WTC11 (cell line): ENCODE measurements at regions not wholly inside any gene's neighbourhood (a gene's known extent, or its start where the extent isn't known, plus 50 kb on each side); places are given as distances from the start of the nearest gene placed in this dataset.

Source experiments
- ATF1 ChIP-seq: sonication (generic); formaldehyde crosslinking; IDR thresholded peaks from 2 replicates; pipeline ENCODE4 v1.8.1; 2023; ENCODE audit warnings: mild to moderate bottlenecking, moderate library complexity, missing genetic modification reagents
- CREM ChIP-seq: sonication (generic); formaldehyde crosslinking; IDR thresholded peaks from 2 replicates; pipeline ENCODE4 v1.8.1; 2022; ENCODE audit warnings: mild to moderate bottlenecking, missing genetic modification reagents, moderate library complexity
- ESRRA ChIP-seq: sonication (generic); formaldehyde crosslinking; IDR thresholded peaks from 2 replicates; pipeline ENCODE4 v1.8.1; 2022; ENCODE audit warnings: mild to moderate bottlenecking, missing genetic modification reagents, borderline replicate concordance
- ETV6 ChIP-seq: sonication (generic); formaldehyde crosslinking; IDR thresholded peaks from 2 replicates; pipeline ENCODE4 v1.8.1; 2022; ENCODE audit warnings: mild to moderate bottlenecking, missing genetic modification reagents
- NR2C2 ChIP-seq: sonication (generic); formaldehyde crosslinking; IDR thresholded peaks from 2 replicates; pipeline ENCODE4 v1.8.0; 2022; ENCODE audit warnings: mild to moderate bottlenecking, missing genetic modification reagents
- SMAD4 ChIP-seq: sonication (generic); formaldehyde crosslinking; IDR thresholded peaks from 2 replicates; pipeline ENCODE4 v1.8.0; 2022; ENCODE audit warnings: mild to moderate bottlenecking, missing genetic modification reagents
- STAT6 ChIP-seq: sonication (generic); formaldehyde crosslinking; conservative IDR thresholded peaks from 2 replicates; pipeline ENCODE4 v1.8.1; 2023; ENCODE audit warnings: mild to moderate bottlenecking, low read depth, missing genetic modification reagents, moderate library complexity
- ZNF121 ChIP-seq: sonication (generic); formaldehyde crosslinking; IDR thresholded peaks from 2 replicates; pipeline ENCODE4 v1.8.0; 2023; ENCODE audit warnings: missing genetic modification reagents
- TF ChIP-seq, protein P1 (sequence below): fragments of 200-600 bp; IDR thresholded peaks from 2 replicates; pipeline ENCODE4 v1.8.0; 2022; ENCODE audit warnings: antibody characterized with exemption
- TF ChIP-seq, protein P2 (sequence below): sonication (generic); formaldehyde crosslinking; IDR thresholded peaks from 2 replicates; pipeline ENCODE4 v1.8.1; 2022; ENCODE audit warnings: mild to moderate bottlenecking, missing genetic modification reagents, moderate library complexity, borderline replicate concordance
- TF ChIP-seq, protein P3 (sequence below): sonication (generic); formaldehyde crosslinking; IDR thresholded peaks from 2 replicates; pipeline ENCODE4 v1.8.0; 2023; ENCODE audit warnings: missing genetic modification reagents

DNA sequence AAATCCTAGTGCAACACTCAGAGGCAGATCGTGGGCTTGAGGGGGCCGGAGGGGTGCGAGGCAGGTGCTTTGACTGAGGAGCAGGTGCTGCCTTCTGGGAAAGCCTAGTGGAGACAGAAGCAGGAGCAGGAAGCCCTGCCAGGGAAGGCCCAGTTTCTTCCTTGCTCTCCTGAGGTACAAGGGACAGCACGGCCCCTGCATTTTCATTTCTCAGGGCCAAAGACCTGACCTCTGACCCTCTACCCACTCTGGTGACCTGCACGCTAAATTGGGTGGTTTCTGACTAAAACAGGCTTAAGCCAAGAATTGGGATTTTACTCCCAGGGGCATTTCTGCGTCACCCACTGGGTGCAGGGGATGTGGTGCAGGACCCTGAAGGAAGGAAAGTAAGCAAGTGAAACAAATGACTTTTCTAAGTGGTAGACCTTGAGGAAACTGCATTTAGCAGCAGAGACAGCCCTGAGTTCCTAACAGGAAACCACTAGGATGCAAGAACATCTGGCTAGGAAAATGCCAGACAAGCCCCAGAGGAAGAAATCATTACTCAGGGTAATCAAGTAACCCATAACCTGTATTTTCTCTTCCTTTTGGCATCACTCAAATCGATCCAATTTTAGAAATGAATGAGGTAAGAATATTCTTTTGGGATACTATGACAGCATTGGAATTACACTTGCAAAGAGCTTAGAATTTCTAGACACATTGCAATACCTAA lies 141.7 kb downstream of the CD164 start:
- TF ChIP-seq, protein P1, sequence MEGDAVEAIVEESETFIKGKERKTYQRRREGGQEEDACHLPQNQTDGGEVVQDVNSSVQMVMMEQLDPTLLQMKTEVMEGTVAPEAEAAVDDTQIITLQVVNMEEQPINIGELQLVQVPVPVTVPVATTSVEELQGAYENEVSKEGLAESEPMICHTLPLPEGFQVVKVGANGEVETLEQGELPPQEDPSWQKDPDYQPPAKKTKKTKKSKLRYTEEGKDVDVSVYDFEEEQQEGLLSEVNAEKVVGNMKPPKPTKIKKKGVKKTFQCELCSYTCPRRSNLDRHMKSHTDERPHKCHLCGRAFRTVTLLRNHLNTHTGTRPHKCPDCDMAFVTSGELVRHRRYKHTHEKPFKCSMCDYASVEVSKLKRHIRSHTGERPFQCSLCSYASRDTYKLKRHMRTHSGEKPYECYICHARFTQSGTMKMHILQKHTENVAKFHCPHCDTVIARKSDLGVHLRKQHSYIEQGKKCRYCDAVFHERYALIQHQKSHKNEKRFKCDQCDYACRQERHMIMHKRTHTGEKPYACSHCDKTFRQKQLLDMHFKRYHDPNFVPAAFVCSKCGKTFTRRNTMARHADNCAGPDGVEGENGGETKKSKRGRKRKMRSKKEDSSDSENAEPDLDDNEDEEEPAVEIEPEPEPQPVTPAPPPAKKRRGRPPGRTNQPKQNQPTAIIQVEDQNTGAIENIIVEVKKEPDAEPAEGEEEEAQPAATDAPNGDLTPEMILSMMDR = no peak
- TF ChIP-seq ESRRA (CRISPR knock-in tag) (no peak), ETV6 (no peak), CREM (CRISPR knock-in tag) (no peak), SMAD4 (no peak), ATF1 (CRISPR knock-in tag) (no peak), ZNF121 (no peak), STAT6 (CRISPR knock-in tag) (no peak), NR2C2 (CRISPR knock-in tag) (no peak)
- TF ChIP-seq, protein P2, sequence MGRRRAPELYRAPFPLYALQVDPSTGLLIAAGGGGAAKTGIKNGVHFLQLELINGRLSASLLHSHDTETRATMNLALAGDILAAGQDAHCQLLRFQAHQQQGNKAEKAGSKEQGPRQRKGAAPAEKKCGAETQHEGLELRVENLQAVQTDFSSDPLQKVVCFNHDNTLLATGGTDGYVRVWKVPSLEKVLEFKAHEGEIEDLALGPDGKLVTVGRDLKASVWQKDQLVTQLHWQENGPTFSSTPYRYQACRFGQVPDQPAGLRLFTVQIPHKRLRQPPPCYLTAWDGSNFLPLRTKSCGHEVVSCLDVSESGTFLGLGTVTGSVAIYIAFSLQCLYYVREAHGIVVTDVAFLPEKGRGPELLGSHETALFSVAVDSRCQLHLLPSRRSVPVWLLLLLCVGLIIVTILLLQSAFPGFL (CRISPR knock-in tag) = no peak
- TF ChIP-seq, protein P3, sequence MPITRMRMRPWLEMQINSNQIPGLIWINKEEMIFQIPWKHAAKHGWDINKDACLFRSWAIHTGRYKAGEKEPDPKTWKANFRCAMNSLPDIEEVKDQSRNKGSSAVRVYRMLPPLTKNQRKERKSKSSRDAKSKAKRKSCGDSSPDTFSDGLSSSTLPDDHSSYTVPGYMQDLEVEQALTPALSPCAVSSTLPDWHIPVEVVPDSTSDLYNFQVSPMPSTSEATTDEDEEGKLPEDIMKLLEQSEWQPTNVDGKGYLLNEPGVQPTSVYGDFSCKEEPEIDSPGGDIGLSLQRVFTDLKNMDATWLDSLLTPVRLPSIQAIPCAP (CRISPR knock-in tag) = no peak
